GM19025 (cell line): ENCODE measurements at regions not wholly inside any gene's neighbourhood (a gene's known extent, or its start where the extent isn't known, plus 50 kb on each side); places are given as distances from the start of the nearest gene placed in this dataset.

Experiments
- ATAC-seq: cut with Tn5 transposase; IDR thresholded peaks from one replicate; pipeline ENCODE4 v1.9.1; 2021; ENCODE audit warnings: mild to moderate bottlenecking, low read depth, moderate library complexity; ENCODE audit not compliant: unreplicated experiment

- ATAC-seq: peak; percentile 72
Observed at GRCh38 chr10:58967551-58968388, 208.7 kb upstream of the PHYHIPL start.

- ATAC-seq: no peak
Observed at GRCh38 chr10:58968389-58968755, 208.1 kb upstream of the PHYHIPL start.

- no peak for ATAC-seq
Observed at GRCh38 chr10:58969576-58969975, 206.9 kb upstream of the PHYHIPL start.

GRCh38 chr10:58970160-58970915 lies 206.1 kb upstream of the PHYHIPL start:
- no peak for ATAC-seq

GRCh38 chr10:58971211-58971610 lies 205.2 kb upstream of the PHYHIPL start:
- no peak for ATAC-seq

GRCh38 chr10:58971796-58972491 lies 204.5 kb upstream of the PHYHIPL start:
- ATAC-seq: no peak

- ATAC-seq: no peak
Observed at GRCh38 chr10:58972576-58973234, 203.7 kb upstream of the PHYHIPL start.

GRCh38 chr10:58973235-58973595 lies 203.2 kb upstream of the PHYHIPL start:
- ATAC-seq: no peak

- no peak for ATAC-seq
Observed at GRCh38 chr10:58976254-58976653, 200.2 kb upstream of the PHYHIPL start.

GRCh38 chr10:58979711-58980110 lies 196.7 kb upstream of the PHYHIPL start:
- ATAC-seq: no peak

- ATAC-seq: no peak
Observed at GRCh38 chr10:58980826-58981415, 195.5 kb upstream of the PHYHIPL start.

GRCh38 chr10:58981846-58982245 lies 194.6 kb upstream of the PHYHIPL start:
- ATAC-seq: no peak

GRCh38 chr10:58982470-58983239 lies 193.8 kb upstream of the PHYHIPL start:
- no peak for ATAC-seq

- no peak for ATAC-seq
Observed at GRCh38 chr10:58985216-58985615, 191.2 kb upstream of the PHYHIPL start.

- no peak for ATAC-seq
Observed at GRCh38 chr10:58989486-58990039, 186.9 kb upstream of the PHYHIPL start.

GRCh38 chr10:58990693-58991092 lies 185.8 kb upstream of the PHYHIPL start:
- ATAC-seq: no peak

- no peak for ATAC-seq
Observed at GRCh38 chr10:58991856-58992255, 184.6 kb upstream of the PHYHIPL start.

- ATAC-seq: no peak
Observed at GRCh38 chr10:58992830-58993460, 183.5 kb upstream of the PHYHIPL start.
